ENCODE measurements at regions not wholly inside any gene's neighbourhood (a gene's known extent, or its start where the extent isn't known, plus 50 kb on each side); places are given as distances from the start of the nearest gene placed in this dataset.

- Histone ChIP-seq H3K36me3 (ENCODE audit: insufficient read depth, low read length) (no peaks in the 10 kb centered on the region), H2AFZ (ENCODE audit: low read depth, low read length) (no peak overlapping the region), H3K4me3 (ENCODE audit: low read length) (no peak overlapping the region), H3K9me3 (ENCODE audit: low read length) (no peaks in the 10 kb centered on the region), H3K4me1 (ENCODE audit: insufficient read depth, low read length) (no peaks in the 10 kb centered on the region), H3K27me3 (ENCODE audit: insufficient read depth, low read length) (no peaks in the 10 kb centered on the region)
These were observed 173.8 kb downstream of the KCNJ2 start for GRCh38 chr17:70343114-70343513.

- no peaks in the 10 kb centered on the region for H3K9me3 ChIP-seq (ENCODE audit: low read length)
- no peaks in the 10 kb centered on the region for H3K4me1 ChIP-seq (ENCODE audit: insufficient read depth, low read length)
- no peaks in the 10 kb centered on the region for H3K36me3 ChIP-seq (ENCODE audit: insufficient read depth, low read length)
- H2AFZ ChIP-seq (ENCODE audit: low read depth, low read length), result no peak overlapping the region
- no peak overlapping the region for H3K4me3 ChIP-seq (ENCODE audit: low read length)
- H3K27me3 ChIP-seq (ENCODE audit: insufficient read depth, low read length), result no peaks in the 10 kb centered on the region
These were observed 175.2 kb downstream of the KCNJ2 start for GRCh38 chr17:70344386-70345060.

GRCh38 chr17:70345061-70345460 lies 175.7 kb downstream of the KCNJ2 start:
- Histone ChIP-seq H3K4me1 (ENCODE audit: insufficient read depth, low read length) (no peaks in the 10 kb centered on the region), H3K36me3 (ENCODE audit: insufficient read depth, low read length) (no peaks in the 10 kb centered on the region), H3K27me3 (ENCODE audit: insufficient read depth, low read length) (no peaks in the 10 kb centered on the region), H3K9me3 (ENCODE audit: low read length) (no peaks in the 10 kb centered on the region), H3K4me3 (ENCODE audit: low read length) (no peak overlapping the region), H2AFZ (ENCODE audit: low read depth, low read length) (no peak overlapping the region)

- H3K4me1 ChIP-seq (ENCODE audit: insufficient read depth, low read length), result peaks cover 11% of the 10 kb centered on the region
- H3K27me3 ChIP-seq (ENCODE audit: insufficient read depth, low read length), result no peaks in the 10 kb centered on the region
- H3K36me3 ChIP-seq (ENCODE audit: insufficient read depth, low read length), result no peaks in the 10 kb centered on the region
- H3K4me3 ChIP-seq (ENCODE audit: low read length), result no peak overlapping the region
- H2AFZ ChIP-seq (ENCODE audit: low read depth, low read length), result no peak overlapping the region
- H3K9me3 ChIP-seq (ENCODE audit: low read length), result no peaks in the 10 kb centered on the region
These were observed 183.5 kb downstream of the KCNJ2 start for GRCh38 chr17:70352834-70353233.

- Histone ChIP-seq H2AFZ (ENCODE audit: low read depth, low read length) (no peak overlapping the region), H3K36me3 (ENCODE audit: insufficient read depth, low read length) (no peaks in the 10 kb centered on the region), H3K4me3 (ENCODE audit: low read length) (no peak overlapping the region), H3K27me3 (ENCODE audit: insufficient read depth, low read length) (no peaks in the 10 kb centered on the region), H3K9me3 (ENCODE audit: low read length) (no peaks in the 10 kb centered on the region), H3K4me1 (ENCODE audit: insufficient read depth, low read length) (peaks cover 12% of the 10 kb centered on the region)
These were observed 184.2 kb downstream of the KCNJ2 start for GRCh38 chr17:70353408-70354092.

- H3K4me1 ChIP-seq (ENCODE audit: insufficient read depth, low read length), result peaks cover 17% of the 10 kb centered on the region
- no peak overlapping the region for H3K4me3 ChIP-seq (ENCODE audit: low read length)
- H3K27me3 ChIP-seq (ENCODE audit: insufficient read depth, low read length), result no peaks in the 10 kb centered on the region
- no peaks in the 10 kb centered on the region for H3K9me3 ChIP-seq (ENCODE audit: low read length)
- H2AFZ ChIP-seq (ENCODE audit: low read depth, low read length), result no peak overlapping the region
- H3K36me3 ChIP-seq (ENCODE audit: insufficient read depth, low read length), result no peaks in the 10 kb centered on the region
These were observed 185.9 kb downstream of the KCNJ2 start for GRCh38 chr17:70355185-70355584.

DNA sequence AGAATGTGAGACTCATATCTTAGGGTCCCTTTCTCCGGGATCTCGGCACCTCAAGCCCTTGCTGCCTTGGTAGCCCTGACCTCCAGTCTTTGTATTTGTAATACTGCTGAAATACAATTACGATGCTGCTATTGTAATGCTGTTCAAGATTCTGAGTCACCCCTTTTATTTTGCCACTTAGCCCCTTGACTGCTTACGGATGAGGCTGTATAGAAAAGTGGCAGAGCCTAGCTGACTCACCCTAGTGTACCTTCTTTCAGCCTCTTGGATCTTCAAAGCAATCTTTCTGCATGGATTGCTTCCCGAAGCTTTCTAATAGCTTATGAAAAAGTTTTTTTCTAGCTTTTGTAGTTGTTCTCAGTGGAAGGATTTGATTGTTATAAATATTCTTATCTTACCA lies 187.9 kb downstream of the KCNJ2 start:
- Histone ChIP-seq H3K27me3 (ENCODE audit: insufficient read depth, low read length) (no peaks in the 10 kb centered on the region), H3K36me3 (ENCODE audit: insufficient read depth, low read length) (no peaks in the 10 kb centered on the region), H3K9me3 (ENCODE audit: low read length) (no peaks in the 10 kb centered on the region), H2AFZ (ENCODE audit: low read depth, low read length) (no peak overlapping the region), H3K4me3 (ENCODE audit: low read length) (no peak overlapping the region), H3K4me1 (ENCODE audit: insufficient read depth, low read length) (peaks cover 18% of the 10 kb centered on the region)

GRCh38 chr17:70365091-70365583 lies 195.8 kb downstream of the KCNJ2 start:
- H3K27me3 ChIP-seq (ENCODE audit: insufficient read depth, low read length), result no peaks in the 10 kb centered on the region
- H2AFZ ChIP-seq (ENCODE audit: low read depth, low read length), result peak overlapping the region; percentile 39
- H3K4me3 ChIP-seq (ENCODE audit: low read length), result no peak overlapping the region
- no peaks in the 10 kb centered on the region for H3K9me3 ChIP-seq (ENCODE audit: low read length)
- H3K36me3 ChIP-seq (ENCODE audit: insufficient read depth, low read length), result no peaks in the 10 kb centered on the region
- H3K4me1 ChIP-seq (ENCODE audit: insufficient read depth, low read length), result peaks cover 26% of the 10 kb centered on the region

DNA sequence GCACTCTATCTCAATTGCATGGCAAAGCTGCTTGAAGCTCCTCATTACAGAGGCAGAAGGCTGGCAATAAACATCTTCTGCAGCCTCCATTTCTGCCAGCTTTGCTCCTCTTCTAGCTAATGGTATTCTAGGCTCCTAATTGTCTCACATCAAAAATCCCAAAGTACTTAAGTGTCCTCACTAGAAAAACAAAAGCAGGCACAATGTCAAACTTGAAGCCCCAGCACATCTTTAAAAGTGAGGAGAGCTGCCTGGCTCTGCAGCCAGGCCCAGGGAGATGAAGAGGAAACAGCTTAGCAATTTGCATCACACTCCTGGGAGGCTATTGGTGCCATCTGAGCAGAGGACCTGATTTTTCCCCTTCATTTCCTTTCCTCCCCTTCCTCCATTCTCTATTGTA lies 197.1 kb downstream of the KCNJ2 start:
- peak overlapping the region; percentile 45 for H2AFZ ChIP-seq (ENCODE audit: low read depth, low read length)
- H3K4me1 ChIP-seq (ENCODE audit: insufficient read depth, low read length), result peaks cover 28% of the 10 kb centered on the region
- no peaks in the 10 kb centered on the region for H3K36me3 ChIP-seq (ENCODE audit: insufficient read depth, low read length)
- H3K9me3 ChIP-seq (ENCODE audit: low read length), result no peaks in the 10 kb centered on the region
- no peak overlapping the region for H3K4me3 ChIP-seq (ENCODE audit: low read length)
- H3K27me3 ChIP-seq (ENCODE audit: insufficient read depth, low read length), result no peaks in the 10 kb centered on the region

- Histone ChIP-seq H3K27me3 (ENCODE audit: insufficient read depth, low read length) (no peaks in the 10 kb centered on the region), H3K9me3 (ENCODE audit: low read length) (no peaks in the 10 kb centered on the region), H2AFZ (ENCODE audit: low read depth, low read length) (no peak overlapping the region), H3K4me3 (ENCODE audit: low read length) (no peak overlapping the region), H3K4me1 (ENCODE audit: insufficient read depth, low read length) (peaks cover 33% of the 10 kb centered on the region), H3K36me3 (ENCODE audit: insufficient read depth, low read length) (no peaks in the 10 kb centered on the region)
These were observed 198.7 kb downstream of the KCNJ2 start for GRCh38 chr17:70368011-70368410.

GRCh38 chr17:70369391-70369790 lies 200.1 kb downstream of the KCNJ2 start:
- Histone ChIP-seq H3K4me3 (ENCODE audit: low read length) (no peak overlapping the region), H2AFZ (ENCODE audit: low read depth, low read length) (no peak overlapping the region), H3K36me3 (ENCODE audit: insufficient read depth, low read length) (no peaks in the 10 kb centered on the region), H3K4me1 (ENCODE audit: insufficient read depth, low read length) (peaks cover 33% of the 10 kb centered on the region), H3K27me3 (ENCODE audit: insufficient read depth, low read length) (no peaks in the 10 kb centered on the region), H3K9me3 (ENCODE audit: low read length) (no peaks in the 10 kb centered on the region)

DNA sequence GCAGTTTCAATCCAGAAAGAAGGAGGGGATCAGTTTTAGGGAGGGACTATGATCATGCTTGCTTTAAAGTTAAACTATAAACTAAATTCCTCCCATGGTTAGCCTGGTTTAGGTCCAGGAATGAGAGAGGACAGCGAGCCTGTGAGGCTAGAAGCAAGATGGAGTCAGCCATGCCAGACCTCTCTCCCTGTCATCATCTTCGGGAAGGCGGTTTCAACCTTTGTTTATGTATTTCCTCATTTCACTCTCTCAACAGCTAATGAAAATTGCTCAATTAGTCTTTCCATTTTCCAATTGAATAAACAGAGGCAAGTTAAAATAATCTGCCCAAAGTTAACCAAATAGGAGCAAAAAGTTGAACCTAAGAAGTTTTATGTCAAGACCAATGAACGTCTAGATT lies 201.5 kb downstream of the KCNJ2 start:
- Histone ChIP-seq H3K4me1 (ENCODE audit: insufficient read depth, low read length) (peaks cover 24% of the 10 kb centered on the region), H3K9me3 (ENCODE audit: low read length) (no peaks in the 10 kb centered on the region), H3K36me3 (ENCODE audit: insufficient read depth, low read length) (no peaks in the 10 kb centered on the region), H2AFZ (ENCODE audit: low read depth, low read length) (no peak overlapping the region), H3K27me3 (ENCODE audit: insufficient read depth, low read length) (no peaks in the 10 kb centered on the region), H3K4me3 (ENCODE audit: low read length) (no peak overlapping the region)

GRCh38 chr17:70373369-70373768 lies 204.0 kb downstream of the KCNJ2 start:
- peaks cover 7% of the 10 kb centered on the region for H3K4me1 ChIP-seq (ENCODE audit: insufficient read depth, low read length)
- H3K4me3 ChIP-seq (ENCODE audit: low read length), result no peak overlapping the region
- H3K36me3 ChIP-seq (ENCODE audit: insufficient read depth, low read length), result no peaks in the 10 kb centered on the region
- no peaks in the 10 kb centered on the region for H3K27me3 ChIP-seq (ENCODE audit: insufficient read depth, low read length)
- H2AFZ ChIP-seq (ENCODE audit: low read depth, low read length), result no peak overlapping the region
- no peaks in the 10 kb centered on the region for H3K9me3 ChIP-seq (ENCODE audit: low read length)
